ENCODE measurements at regions not wholly inside any gene's neighbourhood (a gene's known extent, or its start where the extent isn't known, plus 50 kb on each side); places are given as distances from the start of the nearest gene placed in this dataset.

DNA sequence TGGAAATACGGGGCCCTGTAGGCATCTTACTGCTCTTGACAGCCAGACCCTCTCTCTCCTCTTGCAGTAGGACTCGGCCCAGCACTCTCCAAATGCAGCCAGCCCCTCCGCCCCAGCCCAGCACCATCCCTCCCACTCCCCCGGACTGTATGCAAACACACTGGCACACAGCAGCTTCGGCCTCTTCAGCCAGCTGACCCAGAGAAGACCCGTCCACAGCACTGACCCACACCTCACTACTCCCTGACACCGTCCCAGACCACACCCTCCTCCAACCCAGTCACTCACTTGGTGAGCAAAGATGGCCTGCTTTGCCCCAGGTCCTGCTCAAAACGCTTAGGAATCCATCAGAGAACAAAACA is 164.6 kb downstream of the IGLL1 start:
- no peaks in the 10 kb centered on the region for H3K36me3 Mint-ChIP-seq (ENCODE audit: insufficient read depth, unreplicated experiment)
- peaks cover 68% of the 10 kb centered on the region for H3K27me3 Mint-ChIP-seq (ENCODE audit: insufficient read depth, unreplicated experiment)
- DNase-seq (ENCODE audit: unreplicated experiment) = no peak
- H3K27ac Mint-ChIP-seq (ENCODE audit: low read depth, unreplicated experiment) = no peak overlapping the region
- H3K9me3 Mint-ChIP-seq (ENCODE audit: unreplicated experiment) = no peaks in the 10 kb centered on the region
- ChIA-PET CTCF (interaction anchor here (0.6 kb wide), 2 partner anchors 19 to 235 kb away, joined by 3 read pairs; partner anchors contain the start of gene BCR), POLR2A (no interaction called here)
- no peaks in the 10 kb centered on the region for H3K4me1 Mint-ChIP-seq (ENCODE audit: insufficient read depth, unreplicated experiment)
- no TSS peak for BruUV-seq (replicated peaks)
- intact Hi-C loops (cut with micrococcal nuclease) = no loop called here
- TF ChIP-seq, protein P1, sequence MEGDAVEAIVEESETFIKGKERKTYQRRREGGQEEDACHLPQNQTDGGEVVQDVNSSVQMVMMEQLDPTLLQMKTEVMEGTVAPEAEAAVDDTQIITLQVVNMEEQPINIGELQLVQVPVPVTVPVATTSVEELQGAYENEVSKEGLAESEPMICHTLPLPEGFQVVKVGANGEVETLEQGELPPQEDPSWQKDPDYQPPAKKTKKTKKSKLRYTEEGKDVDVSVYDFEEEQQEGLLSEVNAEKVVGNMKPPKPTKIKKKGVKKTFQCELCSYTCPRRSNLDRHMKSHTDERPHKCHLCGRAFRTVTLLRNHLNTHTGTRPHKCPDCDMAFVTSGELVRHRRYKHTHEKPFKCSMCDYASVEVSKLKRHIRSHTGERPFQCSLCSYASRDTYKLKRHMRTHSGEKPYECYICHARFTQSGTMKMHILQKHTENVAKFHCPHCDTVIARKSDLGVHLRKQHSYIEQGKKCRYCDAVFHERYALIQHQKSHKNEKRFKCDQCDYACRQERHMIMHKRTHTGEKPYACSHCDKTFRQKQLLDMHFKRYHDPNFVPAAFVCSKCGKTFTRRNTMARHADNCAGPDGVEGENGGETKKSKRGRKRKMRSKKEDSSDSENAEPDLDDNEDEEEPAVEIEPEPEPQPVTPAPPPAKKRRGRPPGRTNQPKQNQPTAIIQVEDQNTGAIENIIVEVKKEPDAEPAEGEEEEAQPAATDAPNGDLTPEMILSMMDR (IDR thresholded peaks at IDR 0.05; ENCODE audit: unreplicated experiment) = no peak
- H3K4me3 Mint-ChIP-seq (ENCODE audit: unreplicated experiment) = no peak overlapping the region

DNA sequence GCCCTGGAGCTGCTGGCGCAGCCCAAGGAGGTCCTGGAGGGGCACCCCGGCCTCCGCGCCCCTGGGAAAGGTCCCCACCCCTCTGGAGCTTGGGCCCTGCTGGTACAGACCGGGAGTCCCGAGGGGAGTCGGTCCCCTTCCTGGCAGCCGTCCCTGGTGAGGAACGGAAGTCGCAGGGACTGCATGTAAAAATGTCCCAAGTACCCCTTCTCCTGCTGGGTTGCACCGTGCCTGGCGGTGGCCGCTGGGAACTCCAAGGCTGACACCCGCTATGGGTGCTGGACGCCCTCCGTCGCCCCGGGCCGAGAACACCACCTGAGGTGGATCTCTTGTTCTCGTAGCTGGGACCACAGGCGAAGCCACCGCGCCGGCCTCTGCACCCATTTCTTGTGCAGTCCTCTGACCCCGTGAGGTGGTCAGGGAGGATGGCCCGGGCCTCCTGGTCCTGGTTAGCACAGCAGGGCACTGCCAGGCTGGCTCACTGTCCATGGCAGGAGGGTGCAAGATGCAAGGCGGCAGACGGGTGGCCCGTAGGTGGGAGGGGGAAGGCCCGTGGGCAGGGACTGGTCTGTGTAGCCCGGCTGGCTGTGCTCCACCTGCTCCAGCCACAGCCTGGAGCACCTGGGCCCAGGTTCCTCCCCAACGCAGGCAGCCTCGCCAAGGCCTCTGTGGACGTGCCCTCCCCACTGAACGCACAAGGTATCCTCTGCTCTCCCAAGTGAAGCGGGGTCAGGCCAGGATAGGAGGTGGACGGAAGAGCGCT is 165.2 kb downstream of the IGLL1 start:
- H3K27me3 Mint-ChIP-seq (ENCODE audit: insufficient read depth, unreplicated experiment) = peaks cover 68% of the 10 kb centered on the region

DNA sequence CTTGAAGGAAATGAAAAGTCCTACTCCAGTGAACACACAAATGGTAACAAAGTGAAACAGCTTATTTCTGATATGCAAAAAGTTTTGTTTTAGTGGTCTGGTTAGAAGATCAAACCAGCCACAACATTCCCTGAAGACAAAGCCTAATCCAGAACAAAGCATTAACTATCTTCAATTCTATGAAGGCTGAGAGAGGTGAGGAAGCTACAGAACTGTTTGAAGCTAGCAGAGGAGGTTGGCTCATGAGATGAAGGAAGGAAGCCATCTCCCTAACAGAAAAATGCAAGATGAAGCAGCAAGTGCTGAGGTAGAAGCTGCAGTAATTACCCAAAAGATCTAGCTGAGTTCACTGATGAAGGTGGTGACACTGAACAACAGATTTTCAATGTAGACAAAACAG is 168.4 kb downstream of the IGLL1 start:
- no peak overlapping the region for H3K4me3 Mint-ChIP-seq (ENCODE audit: unreplicated experiment)
- no peaks in the 10 kb centered on the region for H3K9me3 Mint-ChIP-seq (ENCODE audit: unreplicated experiment)
- no peaks in the 10 kb centered on the region for H3K4me1 Mint-ChIP-seq (ENCODE audit: insufficient read depth, unreplicated experiment)
- no peaks in the 10 kb centered on the region for H3K36me3 Mint-ChIP-seq (ENCODE audit: insufficient read depth, unreplicated experiment)
- TF ChIP-seq, protein P1 (IDR thresholded peaks at IDR 0.05; ENCODE audit: unreplicated experiment) = no peak
- DNase-seq (ENCODE audit: unreplicated experiment) = no peak
- no TSS peak for BruUV-seq (replicated peaks)
- CTCF ChIA-PET = interaction anchor here (0.7 kb wide), 1 partner anchor 284 kb away, joined by 3 read pairs; no protein-coding TSS in a partner anchor
- H3K27me3 Mint-ChIP-seq (ENCODE audit: insufficient read depth, unreplicated experiment) = peaks cover 62% of the 10 kb centered on the region
- H3K27ac Mint-ChIP-seq (ENCODE audit: low read depth, unreplicated experiment) = no peak overlapping the region
- POLR2A ChIA-PET = interaction anchor here (1.0 kb wide), 1 partner anchor 93 kb away, joined by 3 read pairs; no protein-coding TSS in a partner anchor
- intact Hi-C loops (cut with micrococcal nuclease) = no loop called here

More for the DNA sequence above, 165.2 kb downstream of the IGLL1 start:
- no peaks in the 10 kb centered on the region for H3K9me3 Mint-ChIP-seq (ENCODE audit: unreplicated experiment)
- no peaks in the 10 kb centered on the region for H3K4me1 Mint-ChIP-seq (ENCODE audit: insufficient read depth, unreplicated experiment)
- POLR2A ChIA-PET = no interaction called here
- intact Hi-C loops (cut with micrococcal nuclease) = no loop called here
- DNase-seq (ENCODE audit: unreplicated experiment) = no peak
- TF ChIP-seq, protein P1 (IDR thresholded peaks at IDR 0.05; ENCODE audit: unreplicated experiment) = no peak
- H3K36me3 Mint-ChIP-seq (ENCODE audit: insufficient read depth, unreplicated experiment) = no peaks in the 10 kb centered on the region
- H3K27ac Mint-ChIP-seq (ENCODE audit: low read depth, unreplicated experiment) = no peak overlapping the region
- CTCF ChIA-PET = interaction anchor here (0.6 kb wide), 1 partner anchor 235 kb away, joined by 3 read pairs; the partner anchor contains the start of gene BCR
- H3K4me3 Mint-ChIP-seq (ENCODE audit: unreplicated experiment) = no peak overlapping the region
- no TSS peak for BruUV-seq (replicated peaks)

DNA sequence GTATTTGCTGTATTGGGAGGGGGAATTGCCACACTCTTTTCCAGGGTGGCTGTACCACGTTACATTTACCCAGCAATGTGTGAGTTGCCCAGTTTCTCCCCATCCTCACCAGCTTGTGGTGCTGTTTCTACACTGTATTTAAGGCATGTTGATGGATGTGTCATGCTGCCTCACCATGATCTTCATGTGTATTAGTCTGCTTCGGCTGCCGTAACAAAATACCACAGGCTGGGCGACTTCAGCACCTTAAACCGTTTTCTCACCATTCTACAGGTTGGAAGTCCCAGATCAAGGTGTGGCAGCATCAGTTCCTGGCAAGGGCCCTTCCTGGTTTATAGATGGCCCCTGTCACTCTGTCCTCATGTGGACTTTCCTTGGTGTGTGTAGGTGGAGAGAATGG is 169.7 kb downstream of the IGLL1 start:
- peaks cover 63% of the 10 kb centered on the region for H3K27me3 Mint-ChIP-seq (ENCODE audit: insufficient read depth, unreplicated experiment)
- POLR2A ChIA-PET = no interaction called here
- DNase-seq (ENCODE audit: unreplicated experiment) = no peak
- H3K9me3 Mint-ChIP-seq (ENCODE audit: unreplicated experiment) = no peaks in the 10 kb centered on the region
- H3K4me1 Mint-ChIP-seq (ENCODE audit: insufficient read depth, unreplicated experiment) = no peaks in the 10 kb centered on the region
- no TSS peak for BruUV-seq (replicated peaks)
- no peak overlapping the region for H3K27ac Mint-ChIP-seq (ENCODE audit: low read depth, unreplicated experiment)
- H3K4me3 Mint-ChIP-seq (ENCODE audit: unreplicated experiment) = no peak overlapping the region
- CTCF ChIA-PET = interaction anchor here (1.5 kb wide), 1 partner anchor 25 kb away, joined by 6 read pairs; no protein-coding TSS in a partner anchor
- TF ChIP-seq, protein P1 (IDR thresholded peaks at IDR 0.05; ENCODE audit: unreplicated experiment) = no peak
- intact Hi-C loops (cut with micrococcal nuclease) = no loop called here
- no peaks in the 10 kb centered on the region for H3K36me3 Mint-ChIP-seq (ENCODE audit: insufficient read depth, unreplicated experiment)

All from MCF 10A (cell line).